VCaP (cell line): ENCODE measurements at regions not wholly inside any gene's neighbourhood (a gene's known extent, or its start where the extent isn't known, plus 50 kb on each side); places are given as distances from the start of the nearest gene placed in this dataset.
"Not testable (repeated sequence)": the region's sequence is repeated elsewhere in the genome, so short reads cannot be mapped to it uniquely, and the experiment has no call there.

Experiments
- H3K27ac ChIP-seq: fragments of 450-650 bp; 2 replicates; pipeline ENCODE4 v1.5.1; 2017
- TF ChIP-seq, protein P1 (sequence below): fragments of 450-650 bp; conservative IDR thresholded peaks from 2 replicates; pipeline ENCODE4 v1.5.1; 2017; ENCODE audit warnings: mild to moderate bottlenecking, moderate library complexity

DNA sequence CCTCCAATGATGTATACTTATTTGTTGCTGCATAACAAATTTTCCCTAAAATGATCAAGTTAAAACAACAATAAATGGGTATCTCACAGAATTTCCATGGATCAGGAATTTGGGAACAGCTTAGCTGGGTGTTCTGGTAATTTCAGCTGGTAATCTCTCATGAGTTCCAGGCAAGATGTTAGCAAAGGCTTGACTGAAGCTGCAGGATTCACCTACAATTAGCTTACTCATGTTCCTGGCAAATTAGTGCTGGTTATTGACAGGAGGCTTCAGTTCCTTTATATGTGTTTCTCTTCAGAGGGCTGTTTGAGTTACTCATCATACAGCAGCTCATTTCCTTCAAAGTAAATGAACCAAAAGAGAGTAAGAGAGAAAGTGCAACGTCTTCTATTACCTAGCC, 506.3 kb upstream of the IMPG1 start:
- TF ChIP-seq, protein P1, sequence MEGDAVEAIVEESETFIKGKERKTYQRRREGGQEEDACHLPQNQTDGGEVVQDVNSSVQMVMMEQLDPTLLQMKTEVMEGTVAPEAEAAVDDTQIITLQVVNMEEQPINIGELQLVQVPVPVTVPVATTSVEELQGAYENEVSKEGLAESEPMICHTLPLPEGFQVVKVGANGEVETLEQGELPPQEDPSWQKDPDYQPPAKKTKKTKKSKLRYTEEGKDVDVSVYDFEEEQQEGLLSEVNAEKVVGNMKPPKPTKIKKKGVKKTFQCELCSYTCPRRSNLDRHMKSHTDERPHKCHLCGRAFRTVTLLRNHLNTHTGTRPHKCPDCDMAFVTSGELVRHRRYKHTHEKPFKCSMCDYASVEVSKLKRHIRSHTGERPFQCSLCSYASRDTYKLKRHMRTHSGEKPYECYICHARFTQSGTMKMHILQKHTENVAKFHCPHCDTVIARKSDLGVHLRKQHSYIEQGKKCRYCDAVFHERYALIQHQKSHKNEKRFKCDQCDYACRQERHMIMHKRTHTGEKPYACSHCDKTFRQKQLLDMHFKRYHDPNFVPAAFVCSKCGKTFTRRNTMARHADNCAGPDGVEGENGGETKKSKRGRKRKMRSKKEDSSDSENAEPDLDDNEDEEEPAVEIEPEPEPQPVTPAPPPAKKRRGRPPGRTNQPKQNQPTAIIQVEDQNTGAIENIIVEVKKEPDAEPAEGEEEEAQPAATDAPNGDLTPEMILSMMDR, result no peak

DNA sequence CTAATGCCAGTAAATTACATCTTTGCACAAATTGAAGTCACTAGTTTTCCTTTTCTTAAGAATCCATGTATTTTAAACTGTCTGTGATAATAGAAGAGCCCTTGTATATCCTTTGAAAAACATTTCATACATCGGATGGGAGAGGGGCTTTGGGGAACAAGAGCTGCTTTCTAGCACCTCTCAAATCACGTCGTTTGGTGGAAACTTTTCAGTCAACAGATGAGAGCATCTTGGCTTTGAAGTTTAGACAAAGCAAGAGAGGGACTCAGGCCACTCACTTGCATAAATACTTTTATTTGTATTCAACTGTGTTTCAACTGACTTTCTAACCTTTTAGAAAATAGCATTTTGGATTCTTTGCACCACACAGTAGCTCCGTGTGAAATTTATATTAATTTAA, 502.3 kb upstream of the IMPG1 start:
- no peak overlapping the region for H3K27ac ChIP-seq
- TF ChIP-seq, protein P1, result no peak

More for the DNA sequence above, 506.3 kb upstream of the IMPG1 start:
- no peak overlapping the region for H3K27ac ChIP-seq

DNA sequence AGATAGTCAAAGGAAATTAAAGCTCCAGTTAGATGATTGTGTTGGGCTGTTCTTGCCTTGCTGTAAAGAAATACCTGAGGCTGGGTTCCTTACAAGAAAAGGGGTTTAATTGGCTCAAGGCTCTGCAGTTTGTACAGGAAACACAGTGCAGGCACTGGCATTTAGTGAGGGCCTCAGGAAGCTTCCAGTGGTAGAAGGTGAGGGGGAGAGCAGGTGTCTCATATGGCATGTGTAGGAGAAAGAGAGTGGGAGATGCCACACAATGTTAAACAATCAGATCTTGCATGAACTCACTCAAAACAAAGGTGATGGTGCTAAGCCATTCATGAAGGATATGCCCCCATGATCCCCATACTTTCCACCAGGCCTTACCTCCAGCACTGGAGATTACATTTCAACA, 493.5 kb upstream of the IMPG1 start:
- TF ChIP-seq, protein P1, result no peak
- H3K27ac ChIP-seq, result no peak overlapping the region

DNA sequence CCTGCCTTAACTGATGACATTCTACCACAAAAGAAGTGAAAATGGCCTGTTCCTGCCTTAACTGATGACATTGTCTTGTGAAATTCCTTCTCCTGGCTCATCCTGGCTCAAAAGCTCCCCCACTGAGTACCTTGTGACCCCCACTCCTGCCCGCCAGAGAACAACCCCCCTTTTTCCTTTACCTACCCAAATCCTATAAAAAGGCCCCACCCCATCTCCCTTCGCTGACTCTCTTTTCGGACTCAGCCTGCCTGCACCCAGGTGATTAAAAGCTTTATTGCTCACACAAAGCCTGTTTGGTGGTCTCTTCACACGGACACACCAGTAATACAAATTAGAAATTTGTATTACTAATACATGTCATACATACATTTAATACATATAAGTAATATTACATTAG, 489.9 kb upstream of the IMPG1 start:
- not testable (repeated sequence) for H3K27ac ChIP-seq

DNA sequence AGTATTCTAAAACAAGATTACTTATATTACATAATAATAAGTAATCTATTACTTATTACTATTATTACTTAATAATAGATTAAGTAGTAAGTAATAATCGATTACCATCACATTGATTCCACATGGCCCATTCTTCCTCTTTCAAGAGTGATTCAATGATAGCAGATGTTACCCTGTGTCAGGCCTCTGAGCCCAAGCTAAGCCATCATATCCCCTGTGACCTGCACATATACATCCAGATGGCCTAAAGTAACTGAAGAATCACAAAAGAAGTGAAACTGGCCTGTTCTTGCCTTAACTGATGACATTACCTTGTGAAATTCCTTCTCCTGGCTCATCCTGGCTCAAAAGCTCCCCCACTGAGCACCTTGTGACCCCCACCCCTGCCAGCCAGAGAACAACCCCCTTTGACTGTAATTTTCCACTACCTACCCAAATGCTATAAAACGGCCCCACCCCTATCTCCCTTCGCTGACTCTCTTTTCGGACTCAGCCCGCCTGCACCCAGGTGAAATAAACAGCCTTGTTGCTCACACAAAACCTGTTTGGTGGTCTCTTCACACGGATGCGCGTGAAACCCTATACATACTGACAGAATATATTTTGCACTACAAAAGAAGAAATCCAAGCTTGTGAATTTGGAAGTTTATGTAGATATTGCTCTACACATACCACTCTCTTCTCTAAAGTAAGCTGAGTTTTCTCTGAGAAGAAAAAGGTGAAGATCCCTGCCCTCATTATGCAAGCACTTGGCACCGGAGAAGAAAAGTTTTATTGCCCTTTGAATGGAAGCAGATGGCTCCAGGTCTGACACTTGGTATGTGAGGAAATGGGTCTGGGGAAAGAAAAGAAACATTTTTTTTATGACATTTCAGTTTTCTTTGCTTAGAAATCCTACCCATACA, 488.6 kb upstream of the IMPG1 start:
- H3K27ac ChIP-seq, result not testable (repeated sequence)

DNA sequence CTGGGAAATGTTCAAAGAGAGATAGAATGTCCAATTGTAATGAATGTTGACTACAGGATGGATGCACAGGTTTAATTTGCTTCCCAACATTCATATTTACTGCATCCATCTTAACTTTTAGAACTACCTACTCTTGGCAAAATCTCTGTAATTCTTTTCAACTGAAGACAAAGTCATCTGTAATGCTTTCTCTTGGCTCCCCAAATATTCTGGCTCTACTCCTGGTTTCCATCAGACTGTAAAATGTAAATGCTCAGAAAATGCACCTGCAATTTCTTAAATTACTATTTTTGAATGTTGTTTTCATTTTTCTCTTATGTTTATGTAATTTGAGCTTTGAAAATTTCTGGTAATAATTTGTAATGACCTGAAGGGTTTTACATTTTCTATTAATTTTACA, 480.8 kb upstream of the IMPG1 start:
- TF ChIP-seq, protein P1, result no peak
- H3K27ac ChIP-seq, result no peak overlapping the region

DNA sequence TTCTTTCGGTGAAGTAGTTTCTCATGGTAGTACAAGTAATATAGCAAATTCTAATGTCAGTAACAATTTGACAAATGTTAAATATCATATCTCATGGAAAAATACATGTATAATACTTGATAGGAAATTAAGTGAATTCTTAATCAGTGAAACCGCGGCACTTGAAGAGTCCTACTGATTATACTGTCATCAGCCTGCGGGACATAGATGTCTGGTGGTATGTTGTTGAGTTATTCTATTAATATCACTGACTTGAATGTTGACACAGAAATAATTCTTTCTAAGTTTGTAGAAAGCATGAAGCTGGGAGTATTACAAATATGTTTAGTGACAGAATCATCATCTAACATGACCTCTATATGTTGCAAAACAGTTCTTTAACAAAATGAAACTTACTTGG, 479.8 kb upstream of the IMPG1 start:
- H3K27ac ChIP-seq, result no peak overlapping the region
- TF ChIP-seq, protein P1, result no peak

DNA sequence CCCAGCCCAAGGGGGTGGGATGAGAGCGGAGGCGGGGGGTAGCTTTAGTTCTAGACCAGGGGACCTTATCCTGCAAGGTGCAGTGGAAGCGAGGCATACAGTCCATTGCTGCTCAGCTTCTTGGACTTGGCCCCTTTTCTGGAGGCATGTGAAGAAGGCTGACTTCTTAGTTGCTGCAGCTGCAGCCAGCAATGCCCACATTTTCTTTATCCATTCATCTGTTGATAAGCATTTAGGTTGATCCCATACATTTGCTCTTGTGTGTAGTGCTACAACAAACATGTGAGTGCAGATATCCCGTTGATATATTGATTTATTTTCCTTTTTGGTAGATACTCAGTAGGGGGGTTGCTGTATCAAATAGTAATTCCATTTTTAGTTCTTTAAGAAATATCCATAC, 461.2 kb upstream of the IMPG1 start:
- no peak overlapping the region for H3K27ac ChIP-seq
- TF ChIP-seq, protein P1, result no peak
